NCI-H1417 (cell line): ENCODE measurements at regions not wholly inside any gene's neighbourhood (a gene's known extent, or its start where the extent isn't known, plus 50 kb on each side); places are given as distances from the start of the nearest gene placed in this dataset.

Experiments
- DNase-seq, 3 experiments: peaks; one replicate each; lab custom pipeline; 2025; lab: John Stamatoyannopoulos, UW

DNA sequence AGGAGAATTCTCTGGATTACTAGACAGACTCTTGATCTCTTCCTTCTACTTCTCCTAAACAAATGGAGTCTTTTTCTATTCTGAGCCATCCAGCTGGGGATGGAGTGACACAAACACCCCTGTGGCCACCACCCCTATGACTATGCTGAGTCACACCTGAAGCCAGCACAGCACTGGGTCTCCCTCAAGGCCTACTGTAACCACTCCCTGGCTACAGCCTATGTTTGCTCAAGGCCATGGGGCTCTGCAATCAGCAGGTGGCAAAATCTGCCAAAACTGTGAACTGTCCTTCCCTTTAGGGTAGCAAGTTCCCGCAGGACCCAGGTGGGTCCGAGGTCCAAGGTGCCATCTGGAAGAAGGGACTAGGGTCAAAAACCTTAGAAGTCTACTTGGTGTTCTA, 132.3 kb downstream of the TINAG start:
- no peak for DNase-seq

DNA sequence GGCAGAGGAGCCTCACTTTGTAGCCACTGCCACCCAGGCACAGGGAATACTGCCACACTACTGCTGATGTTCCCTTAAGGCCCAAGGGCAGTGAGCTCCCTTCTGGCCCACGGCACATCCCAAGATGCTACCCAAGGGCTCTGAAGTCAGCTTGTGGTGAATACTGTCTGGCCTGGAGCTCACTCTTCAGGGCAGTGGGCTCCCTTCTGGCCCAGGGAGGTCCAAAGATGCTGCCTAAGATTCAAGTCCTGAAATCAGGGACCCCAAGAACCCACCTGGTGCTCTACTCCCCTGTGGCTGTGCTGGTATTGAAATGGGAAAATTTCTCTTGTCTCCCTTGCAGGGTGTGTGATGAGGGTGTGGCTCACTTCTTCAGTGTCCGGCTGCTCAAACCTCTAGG, 132.8 kb downstream of the TINAG start:
- no peak for DNase-seq

DNA sequence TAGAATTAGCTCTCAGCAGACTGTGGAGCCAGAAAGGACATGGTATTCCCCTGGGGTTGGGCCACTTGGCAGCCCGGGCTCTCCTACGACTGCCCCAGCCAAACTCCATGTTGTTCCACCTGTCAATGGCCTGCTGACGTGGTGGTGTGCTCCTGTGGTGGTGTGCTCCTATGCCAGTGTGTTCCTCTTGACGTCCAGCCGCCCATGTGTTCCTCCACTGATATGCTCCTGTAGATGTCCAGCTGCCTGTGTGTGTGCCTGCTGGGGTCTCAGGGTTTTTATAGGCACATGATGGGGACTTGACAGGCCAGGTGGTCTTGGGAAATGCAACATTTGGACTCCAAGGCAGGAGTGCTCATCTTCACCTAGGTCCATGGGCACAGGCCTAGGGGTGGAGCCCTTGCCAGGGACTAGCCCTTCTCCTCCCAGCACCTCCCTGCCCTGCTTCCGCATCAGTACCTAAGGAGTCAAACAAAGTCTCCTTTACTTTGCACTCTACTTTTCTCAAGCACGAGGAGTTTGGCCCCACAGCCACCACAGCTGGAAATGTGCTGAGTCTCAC, 133.5 kb downstream of the TINAG start:
- DNase-seq, result no peak

DNA sequence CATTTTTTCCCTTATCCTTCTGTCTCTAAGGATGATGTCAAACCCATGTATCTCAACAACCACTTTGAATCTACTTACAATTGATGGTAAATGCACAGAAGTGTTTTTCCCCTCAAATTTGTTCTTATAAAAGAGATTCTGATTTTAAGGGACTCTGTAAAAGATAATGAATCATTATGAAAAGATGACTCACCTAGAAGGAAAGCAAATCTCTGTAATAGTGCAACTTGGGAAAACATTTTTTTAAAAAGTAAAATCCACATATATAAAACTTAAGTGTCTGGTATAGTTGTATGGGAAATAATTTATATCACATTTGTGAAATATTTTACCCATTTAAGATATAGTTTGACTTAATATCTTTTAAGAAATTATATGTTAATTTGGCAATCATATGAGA, 137.0 kb downstream of the TINAG start:
- DNase-seq, result no peak

DNA sequence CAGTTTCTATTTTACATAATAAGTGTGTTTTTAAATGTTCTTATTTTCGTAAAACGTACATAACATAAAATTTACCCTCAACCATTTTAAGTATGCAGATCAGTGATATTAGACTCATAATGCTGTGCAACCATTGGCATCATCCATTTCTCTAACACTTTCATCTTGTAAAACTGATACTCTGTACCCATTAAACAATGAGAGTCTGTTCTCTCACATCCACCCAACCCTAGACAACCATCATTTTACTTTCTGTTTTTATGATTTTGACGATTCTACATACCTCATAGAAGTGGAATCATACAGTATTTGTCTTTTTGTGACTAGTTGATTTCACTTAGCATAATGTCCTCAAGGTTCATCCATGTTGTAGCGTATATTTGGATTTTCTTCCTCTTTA, 140.4 kb downstream of the TINAG start:
- DNase-seq, result no peak

DNA sequence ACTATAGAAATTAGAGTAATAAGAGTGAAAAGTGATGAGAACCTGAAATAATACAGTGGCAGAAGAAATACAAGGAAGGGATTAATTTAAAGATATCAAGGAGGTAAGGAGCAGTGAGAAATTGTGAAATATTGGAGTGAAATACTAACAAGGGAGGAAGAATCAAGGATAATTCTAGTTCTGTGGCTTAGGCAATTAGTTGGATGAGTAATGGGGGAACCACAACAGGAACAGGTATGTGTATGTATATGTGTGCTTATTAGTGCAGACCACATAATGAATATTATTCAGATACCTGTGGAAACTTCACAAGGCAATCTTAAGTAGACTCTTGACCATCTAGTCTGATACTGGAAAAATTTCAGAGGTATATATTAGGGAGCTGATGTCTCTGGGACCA, 143.3 kb downstream of the TINAG start:
- DNase-seq, result no peak

DNA sequence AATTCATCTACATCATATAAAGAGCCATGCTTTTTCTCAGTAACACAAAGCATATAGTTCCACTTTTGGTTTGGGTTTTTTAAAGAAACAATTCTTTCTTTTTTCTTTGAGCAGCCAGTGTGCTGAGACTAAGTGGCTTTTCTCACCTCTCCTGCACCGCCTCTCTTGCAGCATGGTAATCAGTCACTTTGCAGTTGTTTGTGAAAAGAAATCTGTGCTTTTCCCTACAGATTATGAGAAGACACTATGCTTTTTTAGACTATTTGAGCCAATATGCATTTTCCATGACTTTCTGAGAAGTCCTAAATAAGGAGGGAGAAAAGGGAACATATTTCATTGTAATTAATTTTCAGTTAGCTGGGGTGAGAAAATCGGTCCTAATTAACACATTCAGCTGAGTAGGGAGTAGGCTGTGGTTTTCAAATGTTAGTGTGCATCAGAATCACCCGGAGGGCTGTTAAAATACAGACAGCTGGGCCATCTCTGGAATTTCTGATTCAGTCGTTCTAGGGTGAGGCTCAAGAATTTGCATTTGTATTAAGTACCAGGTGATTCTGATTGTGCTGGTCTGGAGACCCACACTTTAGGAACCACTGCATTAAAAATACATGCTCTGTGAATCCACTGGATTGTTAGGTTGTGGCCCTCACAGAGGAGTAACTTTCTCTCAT, 155.2 kb downstream of the TINAG start:
- no peak for DNase-seq

DNA sequence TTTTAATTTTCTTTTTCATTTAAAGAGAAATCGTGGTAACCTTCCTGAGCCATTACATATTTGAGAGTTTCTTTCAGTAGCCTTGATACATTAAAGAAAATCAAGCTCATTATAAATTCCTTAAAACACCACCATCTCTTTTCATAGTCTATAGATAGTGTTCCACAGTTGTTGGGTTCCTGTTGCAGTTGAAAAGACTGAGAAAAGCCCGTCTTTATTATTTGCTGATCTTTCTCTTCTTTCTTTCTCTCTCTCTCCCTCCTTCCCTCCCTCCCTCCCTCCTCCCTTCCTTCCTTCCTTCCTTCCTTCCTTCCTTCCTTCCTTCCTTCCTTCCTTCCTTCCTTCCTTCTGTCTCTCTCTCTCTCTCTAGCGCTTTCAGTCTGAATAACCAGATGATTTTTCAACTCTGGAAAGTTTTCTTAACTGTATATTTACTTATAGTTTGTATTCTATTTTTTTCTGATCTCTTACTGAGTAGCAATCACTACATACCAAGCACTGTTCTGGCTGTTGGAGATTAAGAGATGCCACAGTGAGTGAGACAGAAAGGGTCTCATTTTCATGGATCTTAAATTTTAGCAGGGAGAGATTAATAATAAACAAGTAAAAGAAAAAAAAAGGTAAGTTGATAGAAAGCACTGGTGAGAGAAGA, 157.5 kb downstream of the TINAG start:
- no peak for DNase-seq

DNA sequence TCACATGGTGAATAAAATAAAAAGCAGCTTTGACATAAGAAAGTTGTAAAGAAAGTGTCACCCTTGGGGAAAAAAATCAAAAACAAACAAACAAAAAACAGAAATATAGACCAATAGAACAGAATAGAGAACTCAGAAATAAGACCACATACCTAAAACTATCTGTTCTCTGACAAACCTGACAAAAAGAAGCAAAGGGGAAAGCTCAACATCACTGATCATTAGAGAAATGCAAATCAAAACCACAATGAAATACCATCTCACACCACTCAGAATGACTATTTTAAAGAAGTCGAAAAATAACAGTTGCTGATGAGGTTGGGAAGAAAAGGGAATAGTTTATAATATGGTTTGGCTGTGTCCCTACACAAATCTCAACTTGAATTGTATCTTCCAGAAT, 159.1 kb downstream of the TINAG start:
- no peak for DNase-seq

DNA sequence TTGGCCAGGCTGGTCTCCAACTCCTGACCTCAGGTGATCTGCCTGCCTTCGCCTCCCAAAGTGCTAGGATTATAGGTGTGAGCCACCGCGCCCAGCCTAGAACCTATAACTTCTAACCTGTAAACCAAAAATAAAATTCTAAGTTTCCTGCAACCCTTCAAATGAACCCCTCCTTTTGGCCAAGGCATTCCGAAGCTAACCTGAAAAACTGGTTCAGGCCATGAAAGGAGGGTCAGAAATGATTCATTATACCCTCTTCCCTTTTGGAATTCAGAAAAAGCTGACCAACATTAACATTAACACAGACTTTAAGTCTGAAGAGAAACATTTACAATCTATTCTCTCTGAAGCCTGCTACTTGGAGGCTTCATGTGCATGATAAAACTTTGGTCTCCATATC, 165.1 kb downstream of the TINAG start:
- DNase-seq, result no peak

DNA sequence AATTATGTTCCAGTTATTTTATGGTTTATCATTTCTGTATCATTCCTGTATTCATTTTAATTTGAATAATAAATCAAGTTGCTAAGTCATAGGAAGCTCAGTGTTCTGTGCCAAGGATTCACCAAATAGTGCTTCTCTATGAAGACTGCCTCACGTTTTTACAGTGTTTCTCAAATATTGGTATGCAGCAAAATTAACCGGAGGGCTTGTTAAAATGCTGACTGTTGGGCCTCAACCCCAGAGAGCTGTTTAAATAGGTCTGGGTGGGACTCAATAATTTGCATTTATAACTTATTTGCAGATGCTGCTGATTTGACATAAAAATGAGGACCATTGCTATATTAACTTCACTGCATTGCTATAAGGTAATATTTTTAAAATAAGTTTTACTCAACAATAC, 166.7 kb downstream of the TINAG start:
- no peak for DNase-seq

DNA sequence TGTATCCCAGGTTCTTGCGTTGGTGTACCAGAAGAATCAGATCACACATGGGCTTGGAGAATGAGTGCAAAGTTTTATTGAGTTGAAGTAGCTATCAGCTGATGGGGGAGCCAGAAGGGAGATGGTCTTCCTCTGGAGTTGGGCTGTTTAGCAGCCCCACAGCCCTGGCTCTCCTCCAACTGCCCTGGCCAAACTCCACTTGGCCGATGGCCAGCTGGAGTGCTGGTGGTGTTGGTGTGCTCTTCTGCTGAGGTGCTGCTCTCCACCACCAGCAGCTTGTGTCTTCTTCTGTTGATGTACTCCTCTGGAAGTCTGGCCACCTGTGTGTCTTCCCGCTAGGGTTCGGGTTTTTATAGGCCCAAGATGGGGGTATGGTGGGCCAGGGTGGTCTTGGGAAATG, 172.8 kb downstream of the TINAG start:
- no peak for DNase-seq

DNA sequence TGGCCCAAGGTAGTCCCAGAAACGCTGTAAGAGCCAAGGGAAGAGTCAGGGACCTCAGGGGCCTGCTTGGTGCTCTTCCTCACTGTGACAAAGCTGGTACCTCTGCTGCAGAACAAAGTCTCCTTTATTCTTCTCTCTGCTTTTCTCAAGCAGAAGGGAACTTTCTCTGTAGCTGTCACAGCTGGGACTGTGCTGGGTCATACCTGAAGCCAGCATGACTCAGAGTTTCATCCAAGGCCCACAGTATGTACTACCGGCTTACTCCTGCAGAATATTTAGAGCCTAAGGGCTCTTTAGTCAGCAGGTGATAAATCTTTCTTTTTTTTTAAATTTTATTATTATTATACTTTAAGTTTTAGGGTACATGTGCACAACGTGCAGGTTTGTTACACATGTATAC, 183.2 kb downstream of the TINAG start:
- DNase-seq, result no peak

DNA sequence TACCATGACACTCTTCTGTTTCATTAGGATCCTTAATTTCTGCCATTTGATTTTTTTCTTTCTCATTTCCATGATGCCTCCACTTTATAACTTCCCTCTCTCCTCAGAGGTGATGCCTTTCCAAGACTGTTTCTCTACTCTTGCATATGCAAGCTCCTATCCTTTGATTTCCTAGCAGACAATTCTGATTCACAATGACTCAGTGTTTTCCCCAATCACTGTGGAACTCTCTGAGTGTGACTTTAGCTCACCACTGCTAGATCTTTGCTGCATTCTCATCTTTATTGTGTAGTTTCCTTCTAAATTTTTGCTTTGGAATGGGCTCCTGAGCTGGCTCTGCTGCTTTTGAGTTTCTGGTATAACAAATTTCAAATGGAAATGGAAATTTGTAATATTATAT, 184.9 kb downstream of the TINAG start:
- no peak for DNase-seq

DNA sequence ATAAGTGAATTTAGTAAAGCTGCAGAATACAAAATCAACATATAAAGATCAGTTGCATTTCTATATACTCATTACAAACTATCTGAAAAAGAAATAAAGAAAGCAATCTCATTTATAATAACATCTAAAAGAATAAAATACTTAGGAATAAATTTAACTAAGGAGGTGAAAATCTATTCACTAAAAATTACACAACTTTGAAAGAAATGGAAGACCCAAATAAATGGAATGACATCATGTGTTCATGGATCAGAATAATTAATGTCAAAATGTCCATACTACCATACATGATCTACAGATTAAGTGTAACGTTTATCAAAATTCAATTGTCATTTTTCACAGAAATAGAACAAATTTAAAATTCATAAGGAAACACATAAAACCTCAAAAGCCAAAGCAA, 194.9 kb downstream of the TINAG start:
- no peak for DNase-seq

DNA sequence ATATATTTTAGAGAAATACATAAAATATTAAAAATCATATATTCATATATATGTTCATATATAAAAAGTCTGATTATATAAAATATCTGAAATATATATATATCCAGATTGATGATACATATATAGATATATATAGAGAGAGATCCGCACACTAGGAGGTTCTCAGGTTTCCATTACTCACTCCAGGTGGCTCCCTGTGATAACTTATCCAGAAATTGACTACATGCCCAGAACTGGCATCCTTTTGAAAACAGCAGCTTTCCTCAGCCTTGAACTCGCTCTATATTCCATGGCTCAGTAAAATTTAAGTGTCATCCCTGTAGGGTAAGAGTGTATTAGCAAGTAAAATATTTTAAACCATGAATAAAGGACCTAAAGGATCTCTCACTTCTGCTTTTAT, 206.8 kb downstream of the TINAG start:
- peak in 2 of 3 experiments; percentile 33 to 56 for DNase-seq

DNA sequence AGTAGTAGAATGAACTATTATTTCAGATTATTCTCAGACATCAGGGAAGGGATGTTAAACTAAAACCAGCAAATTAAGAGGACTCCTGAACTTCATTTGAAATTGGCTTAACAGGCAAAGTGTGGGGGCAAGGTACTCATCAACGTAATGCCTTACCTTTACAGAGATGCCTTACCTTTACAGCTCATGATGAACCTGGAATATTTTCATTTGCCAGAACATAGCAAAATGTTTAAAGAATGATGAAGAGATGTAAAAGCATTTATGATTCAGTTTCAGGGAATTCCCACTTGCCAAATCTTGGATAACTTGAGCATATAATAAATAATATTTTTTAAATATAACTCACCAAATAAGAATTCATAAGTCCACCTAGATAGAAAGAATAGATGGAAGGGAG, 207.5 kb downstream of the TINAG start:
- no peak for DNase-seq

DNA sequence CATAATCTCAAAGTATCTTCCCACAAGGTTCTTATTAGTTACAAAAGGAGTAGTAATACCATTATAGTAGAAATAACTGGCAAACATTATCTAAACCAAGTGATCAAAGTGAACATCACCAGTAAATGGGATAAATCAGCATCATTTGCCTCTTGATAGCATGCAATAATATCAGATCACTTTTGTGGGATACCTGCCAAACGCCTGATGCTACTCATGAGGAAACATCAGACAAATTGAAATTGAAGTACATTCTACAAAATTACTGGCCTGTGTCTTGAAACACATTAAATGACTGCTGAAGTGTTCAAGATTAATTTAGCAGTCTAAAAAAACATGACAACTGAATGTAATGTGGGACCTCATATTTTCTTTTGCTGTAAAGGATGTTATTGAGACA, 208.1 kb downstream of the TINAG start:
- DNase-seq, result peak in 2 of 3 experiments; percentile 4 to 55

DNA sequence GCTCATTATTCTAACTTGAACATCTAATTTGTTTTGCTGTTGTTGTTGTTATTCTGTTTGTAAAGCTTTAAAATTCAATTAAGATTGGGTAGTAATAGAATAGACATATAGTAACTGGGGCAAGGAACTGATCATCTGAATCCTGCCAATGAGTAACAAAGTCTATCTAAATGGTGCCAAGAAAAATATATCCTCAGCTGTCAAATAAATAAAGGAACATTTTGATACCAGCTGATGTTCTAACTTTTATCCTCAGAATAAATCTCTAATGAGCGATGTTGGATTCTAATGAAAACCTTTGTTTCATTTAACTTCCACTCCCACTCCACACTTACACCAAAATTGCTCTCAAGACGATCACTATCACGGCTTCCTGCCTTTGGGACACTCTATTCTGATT, 210.9 kb downstream of the TINAG start:
- no peak for DNase-seq

DNA sequence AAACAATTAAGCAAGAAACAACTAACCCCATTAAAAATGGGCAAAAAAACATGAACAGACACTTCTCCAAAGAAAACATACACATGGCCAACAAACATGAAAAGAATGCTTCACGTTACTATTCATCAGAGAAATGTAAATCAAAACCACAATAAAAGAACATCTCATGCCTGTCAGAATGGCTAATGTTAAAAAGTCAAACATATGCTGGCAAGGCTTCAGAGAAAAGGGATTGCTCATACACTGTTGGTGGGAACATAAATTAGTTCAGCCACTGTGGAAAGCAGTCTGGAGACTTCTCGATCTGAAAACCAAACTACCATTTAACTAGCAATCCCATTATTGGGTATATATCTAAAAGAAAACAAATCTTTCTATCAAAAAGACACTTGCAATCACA, 217.5 kb downstream of the TINAG start:
- DNase-seq, result no peak

DNA sequence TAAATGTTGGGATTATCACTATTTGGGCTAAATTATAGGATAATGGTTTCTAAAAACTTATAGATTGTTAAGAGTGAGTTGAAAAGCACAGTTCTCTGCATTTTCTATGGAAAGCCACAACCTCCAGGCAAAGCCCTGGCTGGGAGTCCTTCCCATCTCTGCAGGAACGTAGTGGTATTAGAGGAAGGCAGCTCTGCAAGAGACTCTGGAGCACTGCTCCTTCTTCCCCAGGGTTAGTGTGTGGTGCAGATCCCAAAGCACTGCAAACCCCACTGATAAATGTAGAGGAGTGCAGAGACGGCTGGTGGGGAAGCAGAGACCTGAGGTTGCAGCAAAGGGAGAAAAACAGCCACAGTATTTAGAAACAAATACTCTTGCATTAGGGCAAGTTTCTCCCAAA, 225.3 kb downstream of the TINAG start:
- DNase-seq, result no peak

DNA sequence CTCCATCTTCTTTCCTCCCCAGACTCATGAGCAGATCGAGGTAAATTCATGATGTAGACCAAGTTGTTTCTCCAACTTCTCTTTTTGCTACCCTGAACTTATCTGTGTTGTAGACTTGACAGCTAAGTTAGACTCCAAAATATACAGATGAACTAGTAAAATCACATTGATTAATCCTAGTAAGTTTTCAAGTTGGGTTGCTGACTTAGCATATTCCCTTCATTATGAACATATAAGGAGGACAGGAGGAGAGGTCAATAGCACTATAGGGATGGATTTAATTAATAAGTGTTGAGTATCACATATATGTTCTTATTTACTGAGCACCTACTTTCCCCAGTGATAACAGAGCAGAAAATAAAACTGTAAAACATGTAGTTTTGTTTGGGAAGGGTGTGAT, 227.3 kb downstream of the TINAG start:
- DNase-seq, result no peak

DNA sequence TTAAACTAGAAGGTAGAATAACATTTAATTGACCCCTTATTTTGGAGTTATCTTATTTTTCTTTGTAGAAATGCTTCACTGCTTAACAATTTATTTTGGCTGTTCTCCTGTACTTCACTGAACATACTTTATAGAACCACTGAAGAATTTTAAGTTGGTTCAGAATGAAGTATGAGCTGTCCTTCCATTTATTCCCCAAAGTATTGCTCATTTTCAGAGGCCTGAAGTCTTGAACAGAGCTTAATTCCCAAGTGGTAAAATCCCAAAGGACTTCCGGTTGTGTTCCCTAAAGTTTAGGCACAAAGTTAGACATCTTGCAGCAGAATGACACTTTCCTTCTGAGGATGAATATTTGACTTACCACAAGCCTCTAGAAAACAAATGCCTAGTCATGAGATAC, 233.3 kb downstream of the TINAG start:
- no peak for DNase-seq

DNA sequence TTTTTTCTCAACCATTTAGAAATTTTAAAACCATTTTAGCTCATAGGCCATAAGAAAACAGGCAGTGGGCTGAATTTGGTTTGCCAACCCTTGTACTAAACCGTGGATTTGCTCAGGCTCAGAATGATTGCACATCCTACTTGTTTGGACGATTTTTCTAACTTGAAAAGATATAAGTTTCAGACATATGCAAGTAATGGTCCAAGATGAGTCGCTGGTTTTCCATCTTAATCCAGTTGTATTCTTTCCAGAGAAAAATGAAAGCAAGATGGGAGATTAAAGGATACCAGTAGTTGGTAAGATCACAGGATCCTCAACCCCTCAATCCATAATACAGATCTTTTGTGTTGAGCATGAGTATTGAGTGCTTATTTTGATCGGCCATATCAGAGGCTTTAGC, 250.9 kb downstream of the TINAG start:
- no peak for DNase-seq
